Neural progenitor cell (in vitro differentiated cells): ENCODE measurements at regions not wholly inside any gene's neighbourhood (a gene's known extent, or its start where the extent isn't known, plus 50 kb on each side); places are given as distances from the start of the nearest gene placed in this dataset.

Experiments used
- DNase-seq: peaks from one replicate; pipeline ENCODE4 v3.0.0-alpha.2; 2016; ENCODE audit warnings: low spot score
- H2AFZ ChIP-seq: fragments of 200-600 bp; sonication (generic); replicated peaks from 2 replicates; pipeline ENCODE4 v1.6.1; 2016; ENCODE audit warnings: antibody characterized with exemption
- H3F3A ChIP-seq: fragments of 200-600 bp; sonication (generic); 2 replicates; pipeline ENCODE4 v1.6.1; 2016; ENCODE audit warnings: antibody characterized with exemption, low read depth
- H3K27ac ChIP-seq: fragments of 200-600 bp; sonication (generic); 2 replicates; pipeline ENCODE4 v1.5.1; 2016; ENCODE audit warnings: mild to moderate bottlenecking
- H3K27me3 ChIP-seq: fragments of 200-600 bp; sonication (generic); 2 replicates; pipeline ENCODE4 v1.6.1; 2016; ENCODE audit warnings: mild to moderate bottlenecking, moderate library complexity
- H3K36me3 ChIP-seq: fragments of 200-600 bp; sonication (generic); 2 replicates; pipeline ENCODE4 v1.5.1; 2016
- H3K4me1 ChIP-seq: fragments of 200-600 bp; sonication (generic); 2 replicates; pipeline ENCODE4 v1.6.1; 2016; ENCODE audit warnings: mixed run types
- H3K4me2 ChIP-seq: fragments of 200-600 bp; sonication (generic); 2 replicates; pipeline ENCODE4 v1.6.1; 2016
- H3K4me3 ChIP-seq: fragments of 200-600 bp; sonication (generic); 2 replicates; pipeline ENCODE4 v1.5.1; 2016
- H3K79me2 ChIP-seq: fragments of 200-600 bp; sonication (generic); 2 replicates; pipeline ENCODE4 v1.6.1; 2016; ENCODE audit warnings: low read depth
- H3K9ac ChIP-seq: fragments of 200-600 bp; sonication (generic); 2 replicates; pipeline ENCODE4 v1.6.1; 2016
- H3K9me3 ChIP-seq: fragments of 200-600 bp; sonication (generic); 2 replicates; pipeline ENCODE4 v1.5.1; 2016; ENCODE audit warnings: low read depth
- H4K20me1 ChIP-seq: fragments of 200-600 bp; sonication (generic); 2 replicates; pipeline ENCODE4 v1.6.1; 2016; ENCODE audit warnings: low read depth
- H3K27ac Mint-ChIP-seq: 3 replicates; pipeline ENCODE4 v1.8.0; 2021; ENCODE audit warnings: mixed read lengths
- H3K27me3 Mint-ChIP-seq: 2 replicates; pipeline ENCODE4 v1.8.0; 2022; ENCODE audit warnings: low read depth, mild to moderate bottlenecking, inconsistent platforms, moderate library complexity, mixed read lengths; ENCODE audit not compliant: insufficient read depth
- H3K36me3 Mint-ChIP-seq: 3 replicates; pipeline ENCODE4 v1.8.0; 2021; ENCODE audit warnings: mixed read lengths
- H3K4me1 Mint-ChIP-seq: 3 replicates; pipeline ENCODE4 v1.8.0; 2021; ENCODE audit warnings: mixed read lengths
- H3K4me3 Mint-ChIP-seq: 3 replicates; pipeline ENCODE4 v1.8.0; 2021; ENCODE audit warnings: mild to moderate bottlenecking, moderate library complexity, mixed read lengths
- H3K9me3 Mint-ChIP-seq: 3 replicates; pipeline ENCODE4 v1.8.0; 2020; ENCODE audit warnings: mixed read lengths
- EZH2 ChIP-seq: fragments of 200-600 bp; sonication (generic); IDR thresholded peaks from 2 replicates; pipeline ENCODE4 v1.6.1; 2017; ENCODE audit warnings: antibody characterized with exemption, mild to moderate bottlenecking, moderate library complexity
- EZH2phosphoT487 ChIP-seq: fragments of 200-600 bp; sonication (generic); IDR thresholded peaks from 2 replicates; pipeline ENCODE4 v1.6.1; 2017; ENCODE audit warnings: antibody characterized with exemption
- TF ChIP-seq, protein P1 (sequence below): fragments of 200-600 bp; sonication (generic); IDR thresholded peaks from 2 replicates; pipeline ENCODE4 v1.5.1; 2017; ENCODE audit warnings: antibody characterized with exemption, mild to moderate bottlenecking

DNA sequence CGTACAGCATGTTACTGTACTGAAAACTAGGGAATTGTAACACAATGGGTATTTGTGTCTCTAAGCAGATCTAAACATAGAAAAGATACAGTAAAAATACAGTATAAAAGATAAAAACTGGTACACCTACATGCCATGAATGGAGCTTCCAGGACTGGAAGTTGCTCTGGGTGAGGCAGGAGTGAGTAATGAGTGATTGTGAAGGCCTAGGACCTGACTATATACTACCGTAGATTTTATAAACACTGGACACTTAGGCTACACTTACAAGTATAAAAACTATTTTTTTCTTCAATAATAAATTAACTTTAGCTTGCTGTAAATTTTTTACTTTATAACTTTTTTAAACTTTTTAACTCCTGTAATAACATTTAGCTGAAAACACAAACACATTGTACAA, 324.4 kb upstream of the TNP1 start:
- peaks cover 9% of the 10 kb centered on the region for H3K4me1 Mint-ChIP-seq
- H3K27me3 Mint-ChIP-seq: peaks cover 2% of the 10 kb centered on the region
- H3K79me2 ChIP-seq: no peaks in the 10 kb centered on the region
- no peaks in the 10 kb centered on the region for H3K4me1 ChIP-seq
- H3K9ac ChIP-seq: no peak overlapping the region
- H3K36me3 Mint-ChIP-seq: no peaks in the 10 kb centered on the region
- H3K27ac Mint-ChIP-seq: no peak overlapping the region
- H3K4me3 ChIP-seq: no peak overlapping the region
- H3K4me2 ChIP-seq: no peak overlapping the region
- no peak for DNase-seq
- H3K4me3 Mint-ChIP-seq: no peak overlapping the region
- H3K27me3 ChIP-seq: no peaks in the 10 kb centered on the region
- no peaks in the 10 kb centered on the region for H3K9me3 Mint-ChIP-seq
- no peaks in the 10 kb centered on the region for H4K20me1 ChIP-seq
- H3F3A ChIP-seq: no peaks in the 10 kb centered on the region
- H3K36me3 ChIP-seq: no peaks in the 10 kb centered on the region
- TF ChIP-seq EZH2: no peak
- TF ChIP-seq, protein P1, sequence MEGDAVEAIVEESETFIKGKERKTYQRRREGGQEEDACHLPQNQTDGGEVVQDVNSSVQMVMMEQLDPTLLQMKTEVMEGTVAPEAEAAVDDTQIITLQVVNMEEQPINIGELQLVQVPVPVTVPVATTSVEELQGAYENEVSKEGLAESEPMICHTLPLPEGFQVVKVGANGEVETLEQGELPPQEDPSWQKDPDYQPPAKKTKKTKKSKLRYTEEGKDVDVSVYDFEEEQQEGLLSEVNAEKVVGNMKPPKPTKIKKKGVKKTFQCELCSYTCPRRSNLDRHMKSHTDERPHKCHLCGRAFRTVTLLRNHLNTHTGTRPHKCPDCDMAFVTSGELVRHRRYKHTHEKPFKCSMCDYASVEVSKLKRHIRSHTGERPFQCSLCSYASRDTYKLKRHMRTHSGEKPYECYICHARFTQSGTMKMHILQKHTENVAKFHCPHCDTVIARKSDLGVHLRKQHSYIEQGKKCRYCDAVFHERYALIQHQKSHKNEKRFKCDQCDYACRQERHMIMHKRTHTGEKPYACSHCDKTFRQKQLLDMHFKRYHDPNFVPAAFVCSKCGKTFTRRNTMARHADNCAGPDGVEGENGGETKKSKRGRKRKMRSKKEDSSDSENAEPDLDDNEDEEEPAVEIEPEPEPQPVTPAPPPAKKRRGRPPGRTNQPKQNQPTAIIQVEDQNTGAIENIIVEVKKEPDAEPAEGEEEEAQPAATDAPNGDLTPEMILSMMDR: no peak
- no peak for TF ChIP-seq EZH2phosphoT487
- no peaks in the 10 kb centered on the region for H3K9me3 ChIP-seq
- H2AFZ ChIP-seq: no peak overlapping the region
- H3K27ac ChIP-seq: no peak overlapping the region

DNA sequence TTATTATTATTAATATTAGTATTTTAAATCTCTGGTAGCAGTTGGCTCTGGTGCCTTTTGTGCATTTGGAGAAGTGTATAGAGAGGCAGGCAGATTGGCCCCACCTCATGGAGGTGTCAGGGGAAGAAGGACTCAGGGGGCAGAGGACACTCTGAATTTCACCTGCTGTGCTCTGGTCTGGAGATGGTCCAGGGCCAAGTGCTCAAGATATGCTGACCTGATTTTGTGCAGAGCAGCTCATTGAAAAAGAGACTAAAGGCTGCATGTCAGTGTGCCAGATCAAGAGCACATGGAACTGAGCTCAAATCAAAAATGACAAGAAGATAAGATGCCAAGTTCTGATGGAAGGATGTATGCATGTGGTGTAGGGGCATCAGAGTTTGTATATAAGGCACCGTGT, 323.6 kb upstream of the TNP1 start:
- Histone ChIP-seq H3K9me3 (no peaks in the 10 kb centered on the region), H3K9ac (no peak overlapping the region), H3K4me2 (no peak overlapping the region), H2AFZ (no peak overlapping the region), H3K27ac (no peak overlapping the region), H4K20me1 (no peaks in the 10 kb centered on the region), H3K4me1 (no peaks in the 10 kb centered on the region), H3K27me3 (no peaks in the 10 kb centered on the region), H3K4me3 (no peak overlapping the region), H3F3A (no peaks in the 10 kb centered on the region), H3K79me2 (no peaks in the 10 kb centered on the region), H3K36me3 (no peaks in the 10 kb centered on the region)
- Mint-ChIP-seq H3K36me3 (no peaks in the 10 kb centered on the region), H3K4me1 (peaks cover 9% of the 10 kb centered on the region), H3K27me3 (peaks cover 2% of the 10 kb centered on the region), H3K4me3 (no peak overlapping the region), H3K27ac (no peak overlapping the region), H3K9me3 (no peaks in the 10 kb centered on the region)
- DNase-seq: no peak
- TF ChIP-seq, protein P1: no peak
- TF ChIP-seq EZH2phosphoT487 (no peak), EZH2 (no peak)

DNA sequence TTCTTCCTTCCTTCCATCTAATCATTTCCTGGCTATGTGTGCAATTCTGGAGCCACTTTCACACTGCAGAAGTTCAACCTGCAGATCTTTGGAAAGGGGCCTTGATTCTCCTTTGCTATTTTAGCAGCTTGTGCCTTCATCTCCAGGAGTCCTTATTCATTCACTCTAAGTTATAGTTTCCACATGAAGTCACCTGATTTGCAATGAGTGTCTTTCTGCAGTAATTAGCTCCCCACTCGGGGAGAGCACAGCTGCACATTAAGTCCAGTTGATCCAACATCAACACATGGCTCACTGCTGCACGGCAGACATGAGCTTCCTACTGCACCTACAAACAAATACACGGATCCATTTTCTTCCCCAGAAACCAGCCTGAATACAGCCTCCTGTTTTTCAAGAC, 323.1 kb upstream of the TNP1 start:
- peaks cover 9% of the 10 kb centered on the region for H3K4me1 Mint-ChIP-seq
- H3K9me3 Mint-ChIP-seq: no peaks in the 10 kb centered on the region
- peaks cover 2% of the 10 kb centered on the region for H3K27me3 Mint-ChIP-seq
- H3K4me2 ChIP-seq: no peak overlapping the region
- no peaks in the 10 kb centered on the region for H3K27me3 ChIP-seq
- H3K4me1 ChIP-seq: no peaks in the 10 kb centered on the region
- no peak overlapping the region for H3K27ac ChIP-seq
- no peaks in the 10 kb centered on the region for H3K36me3 Mint-ChIP-seq
- no peaks in the 10 kb centered on the region for H3F3A ChIP-seq
- no peak overlapping the region for H3K4me3 ChIP-seq
- H2AFZ ChIP-seq: no peak overlapping the region
- DNase-seq: no peak
- no peaks in the 10 kb centered on the region for H3K36me3 ChIP-seq
- no peaks in the 10 kb centered on the region for H3K9me3 ChIP-seq
- H3K79me2 ChIP-seq: no peaks in the 10 kb centered on the region
- H3K27ac Mint-ChIP-seq: no peak overlapping the region
- no peak overlapping the region for H3K9ac ChIP-seq
- TF ChIP-seq EZH2: no peak
- TF ChIP-seq, protein P1: no peak
- no peak for TF ChIP-seq EZH2phosphoT487
- H3K4me3 Mint-ChIP-seq: no peak overlapping the region
- no peaks in the 10 kb centered on the region for H4K20me1 ChIP-seq

DNA sequence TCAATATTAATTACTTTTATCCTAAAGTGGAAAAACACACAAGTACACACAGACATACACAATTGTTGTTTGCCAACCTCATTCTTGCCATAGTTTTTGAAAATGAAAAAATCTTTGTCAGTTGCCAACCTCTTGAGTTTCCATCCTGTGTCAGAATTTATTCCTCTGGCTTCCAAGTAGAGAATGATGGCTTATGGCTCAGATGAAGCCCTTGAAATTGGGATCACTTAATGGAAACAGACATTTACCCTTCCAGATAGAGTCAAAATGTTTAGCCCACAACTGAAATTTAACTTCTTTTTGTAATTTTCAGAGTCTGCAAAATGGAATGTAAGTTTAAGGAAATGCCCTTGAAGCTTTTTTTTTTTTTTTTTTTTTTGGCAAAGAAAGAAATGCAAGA, 321.6 kb upstream of the TNP1 start:
- no peaks in the 10 kb centered on the region for H3K36me3 Mint-ChIP-seq
- H3K4me3 ChIP-seq: no peak overlapping the region
- TF ChIP-seq EZH2: no peak

More for the DNA sequence above, 321.6 kb upstream of the TNP1 start:
- no peak overlapping the region for H3K27ac ChIP-seq
- H3K4me2 ChIP-seq: no peak overlapping the region
- Mint-ChIP-seq H3K4me3 (no peak overlapping the region), H3K27me3 (peaks cover 2% of the 10 kb centered on the region), H3K9me3 (peaks cover 3% of the 10 kb centered on the region), H3K4me1 (peaks cover 9% of the 10 kb centered on the region), H3K27ac (no peak overlapping the region)
- H3K27me3 ChIP-seq: no peaks in the 10 kb centered on the region
- no peaks in the 10 kb centered on the region for H4K20me1 ChIP-seq
- H3K4me1 ChIP-seq: no peaks in the 10 kb centered on the region
- no peak for DNase-seq
- no peaks in the 10 kb centered on the region for H3K79me2 ChIP-seq
- H3K36me3 ChIP-seq: no peaks in the 10 kb centered on the region
- H3K9ac ChIP-seq: no peak overlapping the region
- no peaks in the 10 kb centered on the region for H3K9me3 ChIP-seq
- no peak overlapping the region for H2AFZ ChIP-seq
- H3F3A ChIP-seq: no peaks in the 10 kb centered on the region
